B cell (primary cell): ENCODE measurements at regions not wholly inside any gene's neighbourhood (a gene's known extent, or its start where the extent isn't known, plus 50 kb on each side); places are given as distances from the start of the nearest gene placed in this dataset.

Experiments
- ATAC-seq: fragments of 200-7000 bp; cut with Tn5 transposase; one replicate; pipeline ENCODE4 v1.10.0; 2021; ENCODE audit warnings: low read depth, mild to moderate bottlenecking, moderate number of reproducible peaks, moderate library complexity
- CTCF ChIA-PET: fragments of 350-600 bp; sonication (Branson Sonifier 250); formaldehyde crosslinking; loops from one replicate; lab custom pipeline; 2021; ENCODE audit warnings: antibody characterized with exemption, inconsistent platforms; lab: Charles Lee
- POLR2A ChIA-PET: fragments of 350-600 bp; sonication (Branson Sonifier 250); formaldehyde crosslinking; loops from one replicate; lab custom pipeline; 2021; ENCODE audit warnings: antibody characterized with exemption; lab: Charles Lee
- DNase-seq: peaks from one replicate; pipeline ENCODE4 v3.0.0; 2013
- H2AFZ ChIP-seq: 2 replicates; pipeline ENCODE4 v1.6.1; 2012; ENCODE audit warnings: mild to moderate bottlenecking, low read depth, low read length; ENCODE audit not compliant: insufficient read depth, poor library complexity, severe bottlenecking
- H3K27ac ChIP-seq, 2 donors: 1 replicate in 1 of 2; 2 replicates in 1 of 2; pipeline ENCODE4 v1.5.1; 2012 to 2013; ENCODE audit warnings: low read length in 2 of 2, mild to moderate bottlenecking in 2 of 2, moderate library complexity in 1 of 2
- H3K27me3 ChIP-seq, 4 experiments: fragments of 200-600 bp in 1 of 4; sonication (generic) in 1 of 4; replicated peaks in 1 of 4; 1 replicate in 2 of 4; 2 replicates in 2 of 4; pipeline versions ENCODE4 v1.6.1 to v1.7.0; 2013 to 2016; ENCODE audit warnings: low read length in 3 of 4, mild to moderate bottlenecking in 2 of 4, mixed read lengths in 1 of 4, moderate library complexity in 1 of 4; ENCODE audit not compliant: insufficient read depth in 4 of 4, control insufficient read depth in 3 of 4; ENCODE audit errors: control extremely low read depth in 1 of 4
- H3K36me3 ChIP-seq, 2 experiments: replicated peaks in 1 of 2; 1 replicate in 1 of 2; 2 replicates in 1 of 2; pipeline versions ENCODE4 v1.6.1 to v1.7.1; 2013; ENCODE audit warnings: low read length in 1 of 2; ENCODE audit not compliant: insufficient read depth in 2 of 2, control insufficient read depth in 1 of 2; ENCODE audit errors: control extremely low read depth in 1 of 2, extremely low read depth in 1 of 2
- H3K4me1 ChIP-seq, 2 donors: fragments of 200-600 bp in 1 of 2; sonication (generic) in 1 of 2; 1 replicate in 1 of 2; 2 replicates in 1 of 2; pipeline versions ENCODE4 v1.5.1 to v1.6.1; 2013 to 2017; ENCODE audit warnings: low read length in 2 of 2; ENCODE audit not compliant: control insufficient read depth in 2 of 2, insufficient read depth in 2 of 2
- H3K4me2 ChIP-seq: replicated peaks from 2 replicates; pipeline ENCODE3; 2012; ENCODE audit warnings: mild to moderate bottlenecking, low read depth, low read length; ENCODE audit not compliant: poor library complexity, severe bottlenecking
- H3K4me3 ChIP-seq, 5 experiments: fragments of 200-600 bp in 1 of 5; sonication (generic) in 1 of 5; 1 replicate in 3 of 5; 2 replicates in 2 of 5; pipeline versions ENCODE4 v1.5.1 to v1.7.0; 2011 to 2016; ENCODE audit warnings: low read length in 4 of 5, mild to moderate bottlenecking in 4 of 5, low read depth in 2 of 5, control low read depth in 1 of 5, moderate library complexity in 1 of 5; ENCODE audit not compliant: insufficient read depth in 1 of 5; ENCODE audit errors: control extremely low read depth in 1 of 5, extremely low read depth in 1 of 5
- H3K79me2 ChIP-seq: fragments of 200-600 bp; sonication (generic); one replicate; pipeline ENCODE4 v1.6.0; 2016; ENCODE audit warnings: low read length; ENCODE audit not compliant: control insufficient read depth, insufficient read depth
- H3K9ac ChIP-seq: fragments of 200-600 bp; sonication (generic); 2 replicates; pipeline ENCODE4 v1.6.1; 2017; ENCODE audit warnings: mild to moderate bottlenecking, low read length, moderate library complexity
- H3K9me3 ChIP-seq, 3 donors: one replicate each; pipeline versions ENCODE4 v1.6.1 to v1.7.1; 2013; ENCODE audit warnings: low read length in 2 of 3; ENCODE audit not compliant: control insufficient read depth in 2 of 3, insufficient read depth in 1 of 3; ENCODE audit errors: control extremely low read depth in 1 of 3
- H4K20me1 ChIP-seq: 2 replicates; pipeline ENCODE4 v1.6.0; 2012; ENCODE audit warnings: mild to moderate bottlenecking, low read length; ENCODE audit not compliant: insufficient read depth, control insufficient read depth, poor library complexity, severe bottlenecking
- H3K27ac Mint-ChIP-seq: one replicate; pipeline ENCODE4 v1.8.0; 2021; ENCODE audit warnings: mixed read lengths
- H3K27me3 Mint-ChIP-seq: one replicate; pipeline ENCODE4 v1.8.0; 2021; ENCODE audit warnings: mixed read lengths
- H3K4me1 Mint-ChIP-seq: one replicate; pipeline ENCODE4 v1.8.0; 2021; ENCODE audit warnings: mixed read lengths
- H3K4me3 Mint-ChIP-seq: one replicate; pipeline ENCODE4 v1.8.0; 2021; ENCODE audit warnings: mixed read lengths
- H3K9me3 Mint-ChIP-seq: one replicate; pipeline ENCODE4 v1.8.0; 2022; ENCODE audit warnings: mixed read lengths; ENCODE audit not compliant: insufficient read depth
- CTCF ChIP-seq: fragments of 200-600 bp; IDR thresholded peaks from one replicate; pipeline ENCODE4 v1.8.0; 2022; ENCODE audit warnings: antibody characterized with exemption, mild to moderate bottlenecking
- EZH2 ChIP-seq: IDR thresholded peaks from 2 replicates; pipeline ENCODE4 v1.6.1; 2012; ENCODE audit warnings: borderline replicate concordance, low read depth, mild to moderate bottlenecking, moderate library complexity, low read length; ENCODE audit not compliant: insufficient read depth, poor library complexity, severe bottlenecking
- WGBS: methylation state at CpG from one replicate; pipeline ENCODE4 v1.1.5; 2013; ENCODE audit warnings: missing lambda C conversion rate; ENCODE audit not compliant: insufficient coverage; 5-methylcytosine and 5-hydroxymethylcytosine counted together
- intact Hi-C: fragments of 100-400 bp; cut with micrococcal nuclease; formaldehyde crosslinking; loops from one replicate; pipeline ENCODE4 v1.10.0; 2022

- TF ChIP-seq EZH2 (no peak), CTCF (no peak)
- ATAC-seq (no peak), DNase-seq (no peak)
- Mint-ChIP-seq H3K9me3 (no peaks in the 10 kb centered on the region), H3K4me3 (no peak overlapping the region), H3K4me1 (no peaks in the 10 kb centered on the region), H3K27ac (no peak overlapping the region), H3K27me3 (peaks cover 14% of the 10 kb centered on the region)
- ChIA-PET CTCF (no interaction called here), POLR2A (no interaction called here)
- H3K4me1 ChIP-seq = no peaks in the 10 kb centered on the region
- H3K27ac ChIP-seq = no peak overlapping the region
- H2AFZ ChIP-seq = no peak overlapping the region
- H3K36me3 ChIP-seq = no peaks in the 10 kb centered on the region
- no peak overlapping the region for H3K4me3 ChIP-seq
- intact Hi-C loops = no loop called here
- H3K27me3 ChIP-seq = peaks cover 0 to 17% (median 0%) of the 10 kb centered on the region in 4 experiments
- WGBS = 88% methylated on average over 14 of the region's 15 CpGs
- H3K9ac ChIP-seq = no peak overlapping the region
- no peaks in the 10 kb centered on the region for H4K20me1 ChIP-seq
- no peaks in the 10 kb centered on the region for H3K79me2 ChIP-seq
- peaks cover 0 to 9% (median 0%) of the 10 kb centered on the region in 3 donors for H3K9me3 ChIP-seq
- H3K4me2 ChIP-seq = no peak overlapping the region
Observed at GRCh38 chr20:56954797-56955196, 311.6 kb downstream of the BMP7 start.

GRCh38 chr20:56955680-56956079, 310.8 kb downstream of the BMP7 start:
- no peaks in the 10 kb centered on the region for H3K4me1 ChIP-seq
- Mint-ChIP-seq H3K4me1 (no peaks in the 10 kb centered on the region), H3K27me3 (peaks cover 15% of the 10 kb centered on the region), H3K27ac (no peak overlapping the region), H3K9me3 (no peaks in the 10 kb centered on the region), H3K4me3 (no peak overlapping the region)
- no peak for DNase-seq
- 47% methylated on average over 8 of the region's 9 CpGs for WGBS
- H3K27ac ChIP-seq = no peak overlapping the region
- TF ChIP-seq CTCF (no peak), EZH2 (no peak)
- no peak for ATAC-seq
- peaks cover 0 to 17% (median 0%) of the 10 kb centered on the region in 4 experiments for H3K27me3 ChIP-seq
- H3K4me3 ChIP-seq = no peak overlapping the region
- ChIA-PET CTCF (no interaction called here), POLR2A (no interaction called here)
- intact Hi-C loops = no loop called here
- no peaks in the 10 kb centered on the region for H3K79me2 ChIP-seq
- H3K36me3 ChIP-seq = no peaks in the 10 kb centered on the region
- H4K20me1 ChIP-seq = no peaks in the 10 kb centered on the region
- H3K9ac ChIP-seq = no peak overlapping the region
- H3K4me2 ChIP-seq = no peak overlapping the region
- H2AFZ ChIP-seq = no peak overlapping the region
- peaks cover 0 to 9% (median 0%) of the 10 kb centered on the region in 3 donors for H3K9me3 ChIP-seq
